CD8-positive, alpha-beta memory T cell (primary cell): ENCODE measurements at regions not wholly inside any gene's neighbourhood (a gene's known extent, or its start where the extent isn't known, plus 50 kb on each side); places are given as distances from the start of the nearest gene placed in this dataset.
A peak's percentile ranks its signal among the peaks of the same experiment; 100 is the strongest.

ENCODE experiments used
- CTCF ChIA-PET: fragments of 350-600 bp; sonication (Branson Sonifier 250); formaldehyde crosslinking; loops from one replicate; lab custom pipeline; 2021; ENCODE audit warnings: antibody characterized with exemption; lab: Charles Lee
- POLR2A ChIA-PET: fragments of 350-600 bp; sonication (Branson Sonifier 250); formaldehyde crosslinking; loops from one replicate; lab custom pipeline; 2021; ENCODE audit warnings: antibody characterized with exemption; lab: Charles Lee
- DNase-seq, 5 donors: peaks; one replicate each; pipeline versions ENCODE4 v3.0.0 to v3.0.0-alpha.2; 2020 to 2022; ENCODE audit warnings: mixed read lengths in 1 of 5
- H3K27ac ChIP-seq: one replicate; pipeline ENCODE4 v1.7.0; 2013; ENCODE audit warnings: low read depth, mild to moderate bottlenecking, low read length, moderate library complexity
- H3K27me3 ChIP-seq: 2 replicates; pipeline ENCODE4 v1.7.0; 2013; ENCODE audit warnings: low read length, mild to moderate bottlenecking; ENCODE audit not compliant: insufficient read depth, poor library complexity, severe bottlenecking
- H3K36me3 ChIP-seq: 2 replicates; pipeline ENCODE4 v1.7.0; 2013; ENCODE audit warnings: mild to moderate bottlenecking, low read length, moderate library complexity; ENCODE audit not compliant: insufficient read depth
- H3K4me1 ChIP-seq: 2 replicates; pipeline ENCODE4 v1.7.0; 2013; ENCODE audit warnings: mild to moderate bottlenecking, low read length, moderate library complexity; ENCODE audit not compliant: insufficient read depth
- H3K4me3 ChIP-seq: 2 replicates; pipeline ENCODE4 v1.7.0; 2013; ENCODE audit warnings: mild to moderate bottlenecking, low read length
- H3K9me3 ChIP-seq: 2 replicates; pipeline ENCODE4 v1.7.0; 2013; ENCODE audit warnings: mild to moderate bottlenecking, low read length
- H3K27ac Mint-ChIP-seq, 8 donors: one replicate each; pipeline ENCODE4 v1.8.0; 2020 to 2021; ENCODE audit warnings: mixed read lengths in 8 of 8, mild to moderate bottlenecking in 6 of 8, inconsistent platforms in 3 of 8, moderate library complexity in 3 of 8
- H3K27me3 Mint-ChIP-seq, 2 donors: one replicate each; pipeline ENCODE4 v1.8.0; 2020 to 2021; ENCODE audit warnings: mixed read lengths in 2 of 2, mild to moderate bottlenecking in 1 of 2, moderate library complexity in 1 of 2
- H3K36me3 Mint-ChIP-seq, 3 donors: one replicate each; pipeline ENCODE4 v1.8.0; 2020 to 2021; ENCODE audit warnings: mixed read lengths in 3 of 3, inconsistent platforms in 1 of 3, mild to moderate bottlenecking in 1 of 3
- H3K4me1 Mint-ChIP-seq, 3 donors: one replicate each; pipeline ENCODE4 v1.8.0; 2020 to 2021; ENCODE audit warnings: mixed read lengths in 3 of 3, inconsistent platforms in 1 of 3, mild to moderate bottlenecking in 1 of 3
- H3K4me3 Mint-ChIP-seq, 7 donors: one replicate each; pipeline ENCODE4 v1.8.0; 2020 to 2021; ENCODE audit warnings: mixed read lengths in 7 of 7, mild to moderate bottlenecking in 6 of 7, moderate library complexity in 4 of 7, inconsistent platforms in 2 of 7
- H3K9me3 Mint-ChIP-seq, 5 donors: one replicate each; pipeline ENCODE4 v1.8.0; 2020 to 2022; ENCODE audit warnings: mixed read lengths in 5 of 5, mild to moderate bottlenecking in 3 of 5, moderate library complexity in 2 of 5, inconsistent platforms in 1 of 5

DNA sequence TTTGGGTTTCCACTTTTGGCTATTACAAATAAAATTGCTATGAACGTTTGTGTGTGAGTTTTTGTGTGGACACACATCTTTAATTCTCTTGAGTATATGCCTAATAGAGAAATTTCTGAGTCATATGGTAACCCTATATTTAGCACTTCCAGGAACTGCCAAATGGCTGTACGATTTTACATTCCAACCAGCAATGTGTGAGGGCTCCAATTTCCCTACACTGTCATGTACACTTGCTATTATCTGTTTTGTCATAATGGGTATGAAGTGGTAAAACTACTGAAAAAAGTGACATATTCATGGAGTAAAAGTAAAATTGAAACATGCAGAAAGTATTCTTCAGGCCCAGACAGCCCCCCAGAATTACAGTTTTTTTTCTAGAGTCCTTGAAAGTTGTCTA lies 59.6 kb upstream of the ESR1 start:
- no peaks in the 10 kb centered on the region for H3K4me1 ChIP-seq
- no peaks in the 10 kb centered on the region for H3K36me3 ChIP-seq
- Mint-ChIP-seq H3K4me1 (no peaks in the 10 kb centered on the region), H3K4me3 (no peak overlapping the region), H3K27me3 (no peaks in the 10 kb centered on the region), H3K27ac (no peak overlapping the region), H3K36me3 (peaks cover 0 to 4% (median 4%) of the 10 kb centered on the region in 3 donors), H3K9me3 (peaks cover 0 to 5% (median 0%) of the 10 kb centered on the region in 5 donors)
- no peak overlapping the region for H3K4me3 ChIP-seq
- no peaks in the 10 kb centered on the region for H3K9me3 ChIP-seq
- no peaks in the 10 kb centered on the region for H3K27me3 ChIP-seq
- ChIA-PET CTCF (interaction anchor here (0.6 kb wide), 1 partner anchor 427 kb away, joined by 3 read pairs; no protein-coding TSS in a partner anchor), POLR2A (no interaction called here)
- no peak overlapping the region for H3K27ac ChIP-seq
- no peak for DNase-seq

DNA sequence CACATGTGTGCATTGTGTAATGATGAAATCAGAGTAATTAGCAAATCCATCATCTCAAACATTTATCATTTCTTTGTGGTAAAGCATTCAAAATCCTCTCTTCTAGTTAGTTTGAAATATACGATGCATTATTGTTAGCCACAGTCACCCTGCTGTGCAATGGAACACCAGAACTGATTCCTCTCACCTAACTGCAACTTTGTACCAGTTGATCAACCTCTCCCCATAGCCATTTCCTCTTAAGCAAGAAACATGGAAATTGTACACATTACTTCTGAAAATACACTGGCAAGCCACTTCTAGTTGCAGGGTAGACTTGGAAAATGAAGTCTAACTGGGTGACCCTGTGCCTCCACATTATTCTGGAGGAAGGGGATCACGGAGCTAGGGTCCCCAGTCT lies 58.1 kb upstream of the ESR1 start:
- H3K9me3 ChIP-seq = no peaks in the 10 kb centered on the region
- H3K27ac ChIP-seq = no peak overlapping the region
- no peaks in the 10 kb centered on the region for H3K4me1 Mint-ChIP-seq
- H3K27me3 Mint-ChIP-seq = no peaks in the 10 kb centered on the region
- no peak overlapping the region for H3K27ac Mint-ChIP-seq
- ChIA-PET POLR2A (no interaction called here), CTCF (no interaction called here)
- no peak overlapping the region for H3K4me3 Mint-ChIP-seq
- no peaks in the 10 kb centered on the region for H3K4me1 ChIP-seq
- H3K36me3 ChIP-seq = no peaks in the 10 kb centered on the region
- no peak for DNase-seq
- H3K4me3 ChIP-seq = no peak overlapping the region
- H3K36me3 Mint-ChIP-seq = peaks cover 0 to 4% (median 4%) of the 10 kb centered on the region in 3 donors
- H3K9me3 Mint-ChIP-seq = peaks cover 0 to 5% (median 0%) of the 10 kb centered on the region in 5 donors
- H3K27me3 ChIP-seq = no peaks in the 10 kb centered on the region

DNA sequence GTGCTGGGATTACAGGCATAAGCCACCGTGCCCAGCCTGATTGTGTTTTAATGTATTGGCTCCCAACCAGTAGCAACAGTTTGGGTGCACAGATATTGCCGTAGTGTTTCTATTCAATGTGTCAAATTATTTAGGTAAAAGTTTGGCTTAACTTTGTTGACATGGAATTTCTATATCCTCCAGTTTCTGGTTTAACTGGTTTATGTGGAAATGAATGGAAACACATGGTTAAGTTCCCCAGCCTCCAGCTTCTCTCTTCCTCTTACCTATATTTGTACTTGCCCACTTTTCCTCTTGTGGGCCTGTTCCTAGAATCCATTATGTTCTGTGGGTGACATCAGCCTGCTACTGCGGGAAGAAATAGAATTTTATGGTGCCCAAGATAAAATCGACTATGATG lies 53.9 kb upstream of the ESR1 start:
- Mint-ChIP-seq H3K27me3 (peaks cover 0 to 2% of the 10 kb centered on the region in 2 donors), H3K36me3 (no peaks in the 10 kb centered on the region), H3K4me1 (peaks cover 14 to 16% (median 14%) of the 10 kb centered on the region in 3 donors), H3K4me3 (no peak overlapping the region), H3K27ac (peak overlapping the region in 1 of 8 donors; percentile 43), H3K9me3 (no peaks in the 10 kb centered on the region)
- Histone ChIP-seq H3K27ac (no peak overlapping the region), H3K4me3 (no peak overlapping the region), H3K9me3 (no peaks in the 10 kb centered on the region), H3K4me1 (peaks cover 12% of the 10 kb centered on the region), H3K27me3 (no peaks in the 10 kb centered on the region), H3K36me3 (no peaks in the 10 kb centered on the region)
- DNase-seq = no peak
- CTCF ChIA-PET = no interaction called here
- POLR2A ChIA-PET = no interaction called here

DNA sequence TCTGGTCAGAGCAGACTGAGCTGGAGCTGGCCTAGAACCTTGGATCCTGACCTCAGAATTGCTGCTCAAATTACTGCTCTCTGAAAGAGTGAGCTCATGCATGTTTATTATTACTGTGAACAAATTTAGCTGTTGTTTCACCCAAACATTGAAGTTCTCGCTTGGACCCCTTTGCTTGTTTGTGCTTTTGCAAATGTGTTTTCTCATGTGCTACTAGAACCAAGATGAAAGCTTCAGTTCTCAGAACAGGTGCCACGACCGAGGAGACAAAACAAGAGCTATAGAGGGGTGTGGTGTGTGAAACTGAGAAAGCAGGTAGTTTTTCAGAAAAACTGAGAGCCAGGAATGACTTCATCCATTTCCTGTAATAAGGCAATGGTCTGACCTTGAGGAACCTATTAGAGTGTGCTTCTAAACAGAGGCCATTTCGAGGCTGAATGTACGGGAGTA lies 50.0 kb upstream of the ESR1 start:
- DNase-seq = no peak
- H3K27me3 ChIP-seq = no peaks in the 10 kb centered on the region
- POLR2A ChIA-PET = interaction anchor here (0.6 kb wide), 1 partner anchor 190 kb away, joined by 4 read pairs; no protein-coding TSS in a partner anchor
- H3K9me3 ChIP-seq = no peaks in the 10 kb centered on the region
- Mint-ChIP-seq H3K36me3 (no peaks in the 10 kb centered on the region), H3K4me1 (peaks cover 14 to 16% (median 14%) of the 10 kb centered on the region in 3 donors), H3K27ac (peak overlapping the region in 6 of 8 donors; percentile 2 to 72 (median 46)), H3K27me3 (peaks cover 0 to 4% of the 10 kb centered on the region in 2 donors), H3K9me3 (no peaks in the 10 kb centered on the region), H3K4me3 (no peak overlapping the region)
- no peaks in the 10 kb centered on the region for H3K36me3 ChIP-seq
- no peak overlapping the region for H3K4me3 ChIP-seq
- CTCF ChIA-PET = no interaction called here
- H3K4me1 ChIP-seq = peaks cover 12% of the 10 kb centered on the region
- H3K27ac ChIP-seq = no peak overlapping the region
